ENCODE measurements at regions not wholly inside any gene's neighbourhood (a gene's known extent, or its start where the extent isn't known, plus 50 kb on each side); places are given as distances from the start of the nearest gene placed in this dataset.

DNA sequence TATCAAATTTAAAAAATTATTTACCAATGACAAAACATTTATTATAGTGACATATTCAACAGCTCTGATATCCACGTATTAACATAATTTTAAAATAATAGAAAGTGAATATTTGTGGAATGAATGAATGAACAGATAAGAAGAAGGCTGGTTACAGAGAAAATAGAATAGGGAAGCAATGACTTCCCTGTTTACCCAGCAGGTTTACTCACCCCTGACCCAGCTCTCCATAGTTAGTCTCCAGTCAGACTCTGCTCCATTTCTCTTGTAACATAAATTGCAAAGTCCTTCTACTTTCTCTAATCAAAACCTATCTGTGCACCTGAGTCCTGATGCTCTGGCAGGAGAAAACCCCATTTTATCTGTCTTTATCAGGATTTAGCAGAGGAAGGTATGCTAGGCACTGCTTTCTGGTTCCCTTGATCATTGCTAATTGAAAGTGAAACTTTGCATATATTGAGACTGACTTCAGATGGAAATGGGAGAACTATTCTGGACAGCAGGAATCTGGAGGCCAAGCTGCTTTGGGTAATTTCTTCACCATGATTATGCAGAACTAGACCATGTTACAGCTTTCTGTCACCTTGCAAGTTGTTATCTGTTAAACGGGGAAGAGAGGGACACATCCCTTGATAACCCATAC is 363.0 kb downstream of the FAT4 start:
- no peak overlapping the region for H3K27ac ChIP-seq
- H3K27me3 ChIP-seq (replicated peaks): no peaks in the 10 kb centered on the region
- in situ Hi-C loops (cut with HindIII; ENCODE audit: low pct_ligation_motif_present, low sequenced_read_pairs): no loop called here
- DNase-seq: no peak
- no peak overlapping the region for H3K4me3 ChIP-seq (ENCODE audit: low read depth, low read length)
- TF ChIP-seq, protein P1, sequence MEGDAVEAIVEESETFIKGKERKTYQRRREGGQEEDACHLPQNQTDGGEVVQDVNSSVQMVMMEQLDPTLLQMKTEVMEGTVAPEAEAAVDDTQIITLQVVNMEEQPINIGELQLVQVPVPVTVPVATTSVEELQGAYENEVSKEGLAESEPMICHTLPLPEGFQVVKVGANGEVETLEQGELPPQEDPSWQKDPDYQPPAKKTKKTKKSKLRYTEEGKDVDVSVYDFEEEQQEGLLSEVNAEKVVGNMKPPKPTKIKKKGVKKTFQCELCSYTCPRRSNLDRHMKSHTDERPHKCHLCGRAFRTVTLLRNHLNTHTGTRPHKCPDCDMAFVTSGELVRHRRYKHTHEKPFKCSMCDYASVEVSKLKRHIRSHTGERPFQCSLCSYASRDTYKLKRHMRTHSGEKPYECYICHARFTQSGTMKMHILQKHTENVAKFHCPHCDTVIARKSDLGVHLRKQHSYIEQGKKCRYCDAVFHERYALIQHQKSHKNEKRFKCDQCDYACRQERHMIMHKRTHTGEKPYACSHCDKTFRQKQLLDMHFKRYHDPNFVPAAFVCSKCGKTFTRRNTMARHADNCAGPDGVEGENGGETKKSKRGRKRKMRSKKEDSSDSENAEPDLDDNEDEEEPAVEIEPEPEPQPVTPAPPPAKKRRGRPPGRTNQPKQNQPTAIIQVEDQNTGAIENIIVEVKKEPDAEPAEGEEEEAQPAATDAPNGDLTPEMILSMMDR (IDR thresholded peaks at IDR 0.05; ENCODE audit: low read depth, low read length, missing control alignments): no peak
- no peaks in the 10 kb centered on the region for H3K36me3 ChIP-seq (replicated peaks)

DNA sequence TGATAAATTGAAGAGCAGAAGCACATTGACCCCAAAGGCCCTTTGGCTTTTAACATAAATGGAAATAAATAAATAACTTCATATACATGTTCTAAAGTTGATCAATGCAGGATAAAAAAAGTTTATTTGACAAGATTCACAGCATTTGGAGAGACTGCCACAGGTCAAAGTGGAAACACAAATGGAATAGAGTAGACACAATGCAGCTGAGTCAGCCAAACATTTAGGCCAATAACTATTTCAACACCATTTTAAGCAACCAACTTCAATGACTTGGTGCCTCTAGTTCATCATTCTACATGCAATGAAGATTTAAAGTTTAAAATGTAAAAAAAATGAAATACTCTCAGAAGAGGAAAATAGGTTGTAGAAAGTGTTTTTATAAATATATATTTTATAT is 365.2 kb downstream of the FAT4 start:
- DNase-seq: no peak
- H3K36me3 ChIP-seq (replicated peaks): no peaks in the 10 kb centered on the region
- TF ChIP-seq, protein P1 (IDR thresholded peaks at IDR 0.05; ENCODE audit: low read depth, low read length, missing control alignments): no peak
- H3K4me3 ChIP-seq (ENCODE audit: low read depth, low read length): no peak overlapping the region
- no peaks in the 10 kb centered on the region for H3K27me3 ChIP-seq (replicated peaks)
- H3K27ac ChIP-seq: no peak overlapping the region
- in situ Hi-C loops (cut with HindIII; ENCODE audit: low pct_ligation_motif_present, low sequenced_read_pairs): no loop called here

DNA sequence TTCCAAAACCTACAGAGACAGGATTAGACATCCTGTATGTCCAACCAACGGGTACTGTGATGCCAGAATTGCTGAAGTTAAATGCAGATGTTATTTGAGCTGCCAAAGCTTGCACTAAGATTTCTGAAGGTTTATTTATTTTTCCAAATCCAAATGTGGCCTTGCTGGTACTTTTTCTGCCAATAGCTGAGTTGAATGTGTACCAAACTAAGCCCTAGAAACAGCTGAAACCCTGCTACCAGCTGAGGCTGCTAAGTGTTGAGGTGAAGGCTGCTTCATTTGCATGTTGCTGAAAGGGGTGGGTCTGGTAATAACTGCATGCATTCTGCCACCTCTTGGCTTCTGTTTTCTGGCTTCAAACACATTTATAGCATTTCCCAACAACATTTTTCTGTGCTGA is 366.5 kb downstream of the FAT4 start:
- DNase-seq: no peak
- TF ChIP-seq, protein P1 (IDR thresholded peaks at IDR 0.05; ENCODE audit: low read depth, low read length, missing control alignments): no peak
- Histone ChIP-seq H3K27me3 (replicated peaks) (no peaks in the 10 kb centered on the region), H3K36me3 (replicated peaks) (no peaks in the 10 kb centered on the region), H3K4me3 (ENCODE audit: low read depth, low read length) (no peak overlapping the region), H3K27ac (no peak overlapping the region)
- in situ Hi-C loops (cut with HindIII; ENCODE audit: low pct_ligation_motif_present, low sequenced_read_pairs): no loop called here

DNA sequence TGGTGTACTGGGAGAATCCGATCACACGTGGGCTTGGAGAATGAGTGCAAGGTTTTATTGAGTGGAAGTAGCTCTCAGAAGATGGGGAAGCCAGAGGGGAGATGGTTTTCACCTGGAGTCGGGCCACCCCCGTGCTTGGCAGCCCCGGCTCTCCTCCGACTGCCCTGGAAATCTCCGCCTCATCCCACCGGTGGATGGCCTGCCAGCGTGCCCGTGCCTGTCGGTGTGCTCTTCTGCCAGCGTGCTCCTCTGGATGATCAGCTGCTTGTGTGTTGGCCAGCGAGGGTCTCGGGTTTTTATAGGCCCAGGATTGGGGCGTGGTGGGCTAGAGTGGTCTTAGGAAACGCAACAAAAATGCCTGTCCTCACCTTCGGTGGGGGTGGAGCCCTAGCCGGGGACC is 368.0 kb downstream of the FAT4 start:
- TF ChIP-seq, protein P1 (IDR thresholded peaks at IDR 0.05; ENCODE audit: low read depth, low read length, missing control alignments): no peak
- Histone ChIP-seq H3K27me3 (replicated peaks) (no peaks in the 10 kb centered on the region), H3K27ac (no peak overlapping the region), H3K4me3 (ENCODE audit: low read depth, low read length) (no peak overlapping the region), H3K36me3 (replicated peaks) (no peaks in the 10 kb centered on the region)
- no peak for DNase-seq
- in situ Hi-C loops (cut with HindIII; ENCODE audit: low pct_ligation_motif_present, low sequenced_read_pairs): no loop called here

DNA sequence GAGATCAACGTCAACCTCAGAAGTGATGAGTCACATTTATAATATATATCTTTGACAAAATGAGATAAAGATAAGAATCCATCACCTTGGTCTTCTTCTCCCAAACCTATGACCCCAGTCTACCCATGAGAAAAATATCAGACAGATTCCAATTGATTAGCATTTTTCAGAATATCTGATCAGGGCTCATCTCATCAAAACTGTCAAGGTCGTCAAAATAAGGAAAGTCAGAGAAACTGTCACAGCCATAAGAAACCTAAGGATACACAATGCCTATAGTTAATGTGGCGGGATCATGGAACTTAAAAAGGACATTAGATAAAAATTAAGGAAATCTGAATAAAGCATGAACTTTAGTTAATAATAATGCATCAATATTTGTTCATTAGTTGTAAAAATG is 374.1 kb downstream of the FAT4 start:
- H3K27ac ChIP-seq: no peak overlapping the region
- H3K27me3 ChIP-seq (replicated peaks): no peaks in the 10 kb centered on the region
- TF ChIP-seq, protein P1 (IDR thresholded peaks at IDR 0.05; ENCODE audit: low read depth, low read length, missing control alignments): no peak
- H3K36me3 ChIP-seq (replicated peaks): no peaks in the 10 kb centered on the region
- H3K4me3 ChIP-seq (ENCODE audit: low read depth, low read length): no peak overlapping the region
- DNase-seq: no peak
- in situ Hi-C loops (cut with HindIII; ENCODE audit: low pct_ligation_motif_present, low sequenced_read_pairs): no loop called here

DNA sequence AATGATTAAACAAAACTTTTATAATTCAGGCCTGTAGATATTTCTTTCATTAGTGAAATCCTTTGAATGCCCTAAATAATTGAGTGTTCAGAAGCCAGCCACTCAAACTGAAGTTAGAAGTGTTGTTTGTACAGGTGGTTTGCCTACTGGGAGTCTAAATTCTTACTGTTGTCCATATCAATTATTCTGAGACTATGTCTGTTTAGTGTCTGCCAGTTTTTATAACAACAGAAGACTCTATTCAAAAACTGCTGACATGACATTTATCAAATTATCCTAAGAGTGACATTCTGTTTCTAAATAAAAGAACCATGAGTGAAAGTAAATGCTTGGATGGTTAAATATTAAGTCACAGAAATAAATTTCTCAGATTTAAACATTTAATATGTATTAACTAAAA is 375.1 kb downstream of the FAT4 start:
- Histone ChIP-seq H3K27ac (no peak overlapping the region), H3K4me3 (ENCODE audit: low read depth, low read length) (no peak overlapping the region), H3K27me3 (replicated peaks) (no peaks in the 10 kb centered on the region), H3K36me3 (replicated peaks) (no peaks in the 10 kb centered on the region)
- in situ Hi-C loops (cut with HindIII; ENCODE audit: low pct_ligation_motif_present, low sequenced_read_pairs): no loop called here
- TF ChIP-seq, protein P1 (IDR thresholded peaks at IDR 0.05; ENCODE audit: low read depth, low read length, missing control alignments): no peak
- no peak for DNase-seq
